ENCODE measurements at regions not wholly inside any gene's neighbourhood (a gene's known extent, or its start where the extent isn't known, plus 50 kb on each side); places are given as distances from the start of the nearest gene placed in this dataset.

DNA sequence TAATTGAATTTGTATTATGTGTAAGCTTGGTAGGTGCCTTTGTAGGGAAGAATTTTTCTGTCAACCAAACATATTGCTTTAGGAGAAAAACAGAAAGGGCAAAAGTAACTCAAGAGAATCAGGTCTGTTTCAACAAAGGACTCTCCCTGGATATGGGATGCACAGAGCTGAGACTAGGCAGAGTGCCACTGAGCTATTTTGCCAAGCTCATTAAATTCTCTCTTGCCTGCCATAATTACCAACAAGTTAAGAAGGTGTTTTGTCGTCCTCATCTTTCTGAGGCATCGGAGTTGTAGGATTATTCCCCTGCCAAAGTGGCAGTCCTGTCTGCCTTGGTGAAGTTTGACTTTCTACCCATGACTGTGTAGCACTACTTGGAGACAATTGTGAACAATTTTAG is 438.9 kb upstream of the SEL1L start:
- no peaks in the 10 kb centered on the region for H3K9me3 ChIP-seq (ENCODE audit: low read length)
- no peaks in the 10 kb centered on the region for H3K27me3 ChIP-seq (ENCODE audit: insufficient read depth, low read depth, low read length)
- no peaks in the 10 kb centered on the region for H3K9me2 ChIP-seq (ENCODE audit: insufficient read depth, low read length)
- H3K4me2 ChIP-seq (ENCODE audit: low read length) = no peak overlapping the region
- no peaks in the 10 kb centered on the region for H3F3A ChIP-seq (ENCODE audit: insufficient read depth, low read length, poor library complexity, severe bottlenecking)
- H4K20me1 ChIP-seq (ENCODE audit: insufficient read depth) = no peaks in the 10 kb centered on the region
- H3K79me2 ChIP-seq (replicated peaks; ENCODE audit: insufficient read depth, low read length) = no peaks in the 10 kb centered on the region
- no peak overlapping the region for H3K9ac ChIP-seq (ENCODE audit: low read length)
- no peaks in the 10 kb centered on the region for H3K36me3 ChIP-seq (ENCODE audit: insufficient read depth, low read length)
- no peak overlapping the region for H2AFZ ChIP-seq (ENCODE audit: low read depth, low read length)
- no peak overlapping the region for H3K4me3 ChIP-seq (ENCODE audit: low read length)
- peak overlapping the region; percentile 55 for H3K27ac ChIP-seq (ENCODE audit: low read length)
- TF ChIP-seq TAF1 (IDR thresholded peaks at IDR 0.05; ENCODE audit: low read depth) (no peak), POLR2AphosphoS5 (IDR thresholded peaks at IDR 0.05) (no peak), SMC3 (conservative IDR thresholded peaks at IDR 0.05; ENCODE audit: poor library complexity) (no peak), MXI1 (conservative IDR thresholded peaks at IDR 0.05; ENCODE audit: poor library complexity, severe bottlenecking) (no peak), EZH2 (IDR thresholded peaks at IDR 0.05; ENCODE audit: borderline replicate concordance, insufficient read depth, low read length, poor library complexity, severe bottlenecking) (no peak), EP300 (conservative IDR thresholded peaks at IDR 0.05; ENCODE audit: poor library complexity, severe bottlenecking) (no peak), RAD21 (conservative IDR thresholded peaks at IDR 0.05) (no peak)
- TF ChIP-seq, protein P1, sequence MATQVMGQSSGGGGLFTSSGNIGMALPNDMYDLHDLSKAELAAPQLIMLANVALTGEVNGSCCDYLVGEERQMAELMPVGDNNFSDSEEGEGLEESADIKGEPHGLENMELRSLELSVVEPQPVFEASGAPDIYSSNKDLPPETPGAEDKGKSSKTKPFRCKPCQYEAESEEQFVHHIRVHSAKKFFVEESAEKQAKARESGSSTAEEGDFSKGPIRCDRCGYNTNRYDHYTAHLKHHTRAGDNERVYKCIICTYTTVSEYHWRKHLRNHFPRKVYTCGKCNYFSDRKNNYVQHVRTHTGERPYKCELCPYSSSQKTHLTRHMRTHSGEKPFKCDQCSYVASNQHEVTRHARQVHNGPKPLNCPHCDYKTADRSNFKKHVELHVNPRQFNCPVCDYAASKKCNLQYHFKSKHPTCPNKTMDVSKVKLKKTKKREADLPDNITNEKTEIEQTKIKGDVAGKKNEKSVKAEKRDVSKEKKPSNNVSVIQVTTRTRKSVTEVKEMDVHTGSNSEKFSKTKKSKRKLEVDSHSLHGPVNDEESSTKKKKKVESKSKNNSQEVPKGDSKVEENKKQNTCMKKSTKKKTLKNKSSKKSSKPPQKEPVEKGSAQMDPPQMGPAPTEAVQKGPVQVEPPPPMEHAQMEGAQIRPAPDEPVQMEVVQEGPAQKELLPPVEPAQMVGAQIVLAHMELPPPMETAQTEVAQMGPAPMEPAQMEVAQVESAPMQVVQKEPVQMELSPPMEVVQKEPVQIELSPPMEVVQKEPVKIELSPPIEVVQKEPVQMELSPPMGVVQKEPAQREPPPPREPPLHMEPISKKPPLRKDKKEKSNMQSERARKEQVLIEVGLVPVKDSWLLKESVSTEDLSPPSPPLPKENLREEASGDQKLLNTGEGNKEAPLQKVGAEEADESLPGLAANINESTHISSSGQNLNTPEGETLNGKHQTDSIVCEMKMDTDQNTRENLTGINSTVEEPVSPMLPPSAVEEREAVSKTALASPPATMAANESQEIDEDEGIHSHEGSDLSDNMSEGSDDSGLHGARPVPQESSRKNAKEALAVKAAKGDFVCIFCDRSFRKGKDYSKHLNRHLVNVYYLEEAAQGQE (IDR thresholded peaks at IDR 0.05; ENCODE audit: borderline replicate concordance) = no peak
- TF ChIP-seq, protein P2, sequence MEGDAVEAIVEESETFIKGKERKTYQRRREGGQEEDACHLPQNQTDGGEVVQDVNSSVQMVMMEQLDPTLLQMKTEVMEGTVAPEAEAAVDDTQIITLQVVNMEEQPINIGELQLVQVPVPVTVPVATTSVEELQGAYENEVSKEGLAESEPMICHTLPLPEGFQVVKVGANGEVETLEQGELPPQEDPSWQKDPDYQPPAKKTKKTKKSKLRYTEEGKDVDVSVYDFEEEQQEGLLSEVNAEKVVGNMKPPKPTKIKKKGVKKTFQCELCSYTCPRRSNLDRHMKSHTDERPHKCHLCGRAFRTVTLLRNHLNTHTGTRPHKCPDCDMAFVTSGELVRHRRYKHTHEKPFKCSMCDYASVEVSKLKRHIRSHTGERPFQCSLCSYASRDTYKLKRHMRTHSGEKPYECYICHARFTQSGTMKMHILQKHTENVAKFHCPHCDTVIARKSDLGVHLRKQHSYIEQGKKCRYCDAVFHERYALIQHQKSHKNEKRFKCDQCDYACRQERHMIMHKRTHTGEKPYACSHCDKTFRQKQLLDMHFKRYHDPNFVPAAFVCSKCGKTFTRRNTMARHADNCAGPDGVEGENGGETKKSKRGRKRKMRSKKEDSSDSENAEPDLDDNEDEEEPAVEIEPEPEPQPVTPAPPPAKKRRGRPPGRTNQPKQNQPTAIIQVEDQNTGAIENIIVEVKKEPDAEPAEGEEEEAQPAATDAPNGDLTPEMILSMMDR (IDR thresholded peaks at IDR 0.05; ENCODE audit: poor library complexity, severe bottlenecking) = no peak

DNA sequence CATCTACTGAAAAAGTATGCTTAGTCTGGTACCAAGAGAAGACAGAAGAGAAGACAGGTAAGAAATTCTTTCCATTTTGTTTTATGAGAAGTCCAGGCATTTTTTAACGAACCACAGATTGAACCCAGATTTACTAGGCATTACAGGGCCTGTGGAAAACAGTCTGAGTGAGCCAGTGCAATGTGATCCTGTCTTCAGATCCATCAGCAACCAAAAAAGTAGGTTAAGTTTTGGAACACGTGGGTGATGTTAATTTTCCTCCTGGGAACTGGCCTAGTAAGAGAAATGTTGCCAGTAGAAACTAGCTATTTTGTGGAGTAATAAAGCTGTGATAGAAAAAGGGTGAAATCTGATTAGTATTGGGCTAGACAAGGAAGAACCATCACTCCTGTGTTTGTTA is 440.9 kb upstream of the SEL1L start:
- H3K27ac ChIP-seq (ENCODE audit: low read length) = no peak overlapping the region
- H3K9me2 ChIP-seq (ENCODE audit: insufficient read depth, low read length) = no peaks in the 10 kb centered on the region
- no peak overlapping the region for H3K4me3 ChIP-seq (ENCODE audit: low read length)
- H3K27me3 ChIP-seq (ENCODE audit: insufficient read depth, low read depth, low read length) = no peaks in the 10 kb centered on the region
- no peaks in the 10 kb centered on the region for H3K36me3 ChIP-seq (ENCODE audit: insufficient read depth, low read length)
- H3K9ac ChIP-seq (ENCODE audit: low read length) = no peak overlapping the region
- H3K4me2 ChIP-seq (ENCODE audit: low read length) = no peak overlapping the region
- H3F3A ChIP-seq (ENCODE audit: insufficient read depth, low read length, poor library complexity, severe bottlenecking) = no peaks in the 10 kb centered on the region
- no peak overlapping the region for H2AFZ ChIP-seq (ENCODE audit: low read depth, low read length)
- TF ChIP-seq EZH2 (IDR thresholded peaks at IDR 0.05; ENCODE audit: borderline replicate concordance, insufficient read depth, low read length, poor library complexity, severe bottlenecking) = no peak
- no peak for TF ChIP-seq RAD21 (conservative IDR thresholded peaks at IDR 0.05)
- TF ChIP-seq, protein P1 (IDR thresholded peaks at IDR 0.05; ENCODE audit: borderline replicate concordance) = no peak
- no peak for TF ChIP-seq MXI1 (conservative IDR thresholded peaks at IDR 0.05; ENCODE audit: poor library complexity, severe bottlenecking)
- TF ChIP-seq EP300 (conservative IDR thresholded peaks at IDR 0.05; ENCODE audit: poor library complexity, severe bottlenecking) = no peak
- TF ChIP-seq, protein P2 (IDR thresholded peaks at IDR 0.05; ENCODE audit: poor library complexity, severe bottlenecking) = no peak
- no peak for TF ChIP-seq TAF1 (IDR thresholded peaks at IDR 0.05; ENCODE audit: low read depth)
- no peak for TF ChIP-seq POLR2AphosphoS5 (IDR thresholded peaks at IDR 0.05)
- no peak for TF ChIP-seq SMC3 (conservative IDR thresholded peaks at IDR 0.05; ENCODE audit: poor library complexity)
- no peaks in the 10 kb centered on the region for H3K9me3 ChIP-seq (ENCODE audit: low read length)
- H4K20me1 ChIP-seq (ENCODE audit: insufficient read depth) = no peaks in the 10 kb centered on the region
- no peaks in the 10 kb centered on the region for H3K79me2 ChIP-seq (replicated peaks; ENCODE audit: insufficient read depth, low read length)
